HG03565 (cell line): ENCODE measurements at regions not wholly inside any gene's neighbourhood (a gene's known extent, or its start where the extent isn't known, plus 50 kb on each side); places are given as distances from the start of the nearest gene placed in this dataset.
A peak's percentile ranks its signal among the peaks of the same experiment; 100 is the strongest.
"Not testable (repeated sequence)": the region's sequence is repeated elsewhere in the genome, so short reads cannot be mapped to it uniquely, and the experiment has no call there.

Experiments
- ATAC-seq: cut with Tn5 transposase; IDR thresholded peaks from one replicate; pipeline ENCODE4 v1.9.1; 2021; ENCODE audit warnings: mild to moderate bottlenecking, moderate library complexity; ENCODE audit not compliant: unreplicated experiment

- no peak for ATAC-seq
These were observed 81.4 kb downstream of the RERGL start for GRCh38 chr12:18008642-18009041.

DNA sequence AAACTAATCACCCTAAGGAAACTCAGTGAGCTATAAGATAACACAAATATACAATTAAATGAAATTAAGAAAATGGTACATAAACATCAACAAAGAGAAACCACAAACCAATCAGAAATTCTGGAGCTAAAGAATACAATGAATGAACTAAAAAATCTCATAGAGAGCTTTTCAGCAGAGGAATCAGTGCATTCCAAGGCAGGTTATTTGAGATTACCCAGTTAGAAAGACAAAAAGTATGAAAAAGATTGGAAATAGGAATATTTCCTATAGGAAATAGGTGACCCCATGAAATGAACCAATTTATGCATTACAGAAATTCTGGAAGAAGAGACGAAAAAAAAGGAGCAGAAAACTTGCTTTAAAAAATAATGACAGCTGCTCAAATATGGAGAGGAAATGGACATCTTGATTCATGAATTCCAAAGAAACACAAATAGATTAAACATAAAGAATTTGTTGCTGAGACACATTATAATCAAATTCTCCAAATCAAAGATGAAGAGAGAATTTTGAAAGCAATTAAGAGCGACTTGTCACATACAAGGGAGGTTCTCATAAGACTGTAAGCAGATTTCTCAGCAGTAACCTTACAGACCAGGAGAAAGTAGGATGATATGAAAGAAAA is 90.7 kb downstream of the RERGL start:
- ATAC-seq = no peak

GRCh38 chr12:17992002-17992656 is 97.9 kb downstream of the RERGL start:
- peak; percentile 95 for ATAC-seq

DNA sequence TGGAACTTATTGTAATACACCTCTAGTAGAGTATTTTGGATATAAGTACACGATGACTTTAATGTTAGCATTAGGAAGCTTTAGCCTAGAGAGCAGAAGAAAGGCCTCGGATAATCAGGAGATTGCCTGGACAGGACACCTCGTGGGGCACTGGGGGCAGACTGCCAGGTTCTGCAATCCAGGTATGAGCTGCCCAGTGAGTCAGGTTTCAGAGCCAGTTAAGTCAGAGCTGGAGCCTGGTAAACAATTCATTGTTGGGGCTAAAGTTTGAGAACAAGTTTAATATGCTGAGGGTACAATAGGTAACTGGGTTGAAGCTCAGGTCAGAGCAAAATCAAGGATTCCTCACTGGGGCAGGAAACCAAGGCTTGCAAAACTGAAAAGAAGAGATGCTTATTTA is 107.4 kb downstream of the RERGL start:
- no peak for ATAC-seq

GRCh38 chr12:17976202-17976601 is 113.8 kb downstream of the RERGL start:
- no peak for ATAC-seq

DNA sequence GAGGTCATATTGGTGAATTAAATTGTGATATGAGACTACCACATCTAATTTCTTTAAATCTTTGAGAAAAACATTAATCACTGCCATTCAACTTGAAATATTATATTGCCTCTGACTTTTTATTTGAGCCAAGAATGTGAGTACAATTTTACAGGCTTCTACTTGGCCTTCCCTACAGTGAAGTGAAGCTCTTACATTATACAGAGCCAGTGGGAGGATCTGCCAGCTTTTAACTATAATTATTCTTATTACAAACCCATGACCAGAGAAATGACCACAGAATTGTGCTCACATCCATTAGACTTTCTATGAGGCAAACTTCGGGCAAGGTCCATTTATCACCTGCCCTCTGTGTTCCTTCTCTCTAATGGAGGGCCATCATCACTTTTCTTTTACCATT is 114.2 kb downstream of the RERGL start:
- no peak for ATAC-seq

DNA sequence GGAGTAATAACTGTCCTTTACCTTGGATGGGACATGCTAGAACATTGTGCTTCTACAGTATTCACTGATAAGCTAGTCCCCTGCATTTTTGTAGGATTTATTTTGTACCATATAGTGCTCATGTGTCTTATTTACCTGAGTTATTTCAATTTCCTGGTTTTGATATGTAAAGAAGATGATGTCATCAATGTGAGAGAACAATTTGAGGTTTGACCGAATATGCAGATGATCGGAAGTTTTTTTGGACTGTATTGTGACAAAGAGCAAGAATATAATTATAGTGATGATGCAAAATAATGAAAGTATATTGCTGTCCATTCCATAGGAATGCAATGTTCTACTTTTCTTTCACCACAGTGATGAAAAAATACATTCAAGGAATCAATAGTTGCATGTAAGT is 114.8 kb downstream of the RERGL start:
- no peak for ATAC-seq

- no peak for ATAC-seq
These were observed 118.1 kb downstream of the RERGL start for GRCh38 chr12:17971850-17972249.

DNA sequence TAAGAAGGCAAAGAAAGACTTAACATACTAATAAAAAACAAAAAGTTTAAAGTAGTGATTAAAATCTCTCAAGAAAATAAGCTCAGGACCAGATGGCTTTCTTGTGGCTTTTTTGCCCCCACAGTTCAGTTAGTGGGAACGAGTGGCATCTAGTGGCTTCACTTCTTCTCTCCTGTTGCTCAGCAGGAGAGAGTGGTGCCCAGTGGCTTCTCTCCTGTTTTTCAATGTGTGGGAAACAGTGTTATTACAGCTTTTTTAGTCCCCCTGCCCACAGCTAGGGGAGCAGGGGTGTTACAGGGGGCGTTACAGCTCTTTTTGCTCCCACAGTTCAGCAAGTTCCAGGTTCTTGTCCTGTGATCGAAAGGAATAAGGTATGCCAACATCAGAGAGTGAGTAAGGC is 135.2 kb downstream of the RERGL start:
- ATAC-seq = no peak

GRCh38 chr12:17950898-17951297 is 139.1 kb downstream of the RERGL start:
- ATAC-seq = no peak

- ATAC-seq = no peak
These were observed 140.3 kb downstream of the RERGL start for GRCh38 chr12:17949558-17950141.

- ATAC-seq = no peak
These were observed 161.2 kb downstream of the RERGL start for GRCh38 chr12:17928708-17929366.

- ATAC-seq = no peak
These were observed 172.0 kb downstream of the RERGL start for GRCh38 chr12:17918013-17918412.

DNA sequence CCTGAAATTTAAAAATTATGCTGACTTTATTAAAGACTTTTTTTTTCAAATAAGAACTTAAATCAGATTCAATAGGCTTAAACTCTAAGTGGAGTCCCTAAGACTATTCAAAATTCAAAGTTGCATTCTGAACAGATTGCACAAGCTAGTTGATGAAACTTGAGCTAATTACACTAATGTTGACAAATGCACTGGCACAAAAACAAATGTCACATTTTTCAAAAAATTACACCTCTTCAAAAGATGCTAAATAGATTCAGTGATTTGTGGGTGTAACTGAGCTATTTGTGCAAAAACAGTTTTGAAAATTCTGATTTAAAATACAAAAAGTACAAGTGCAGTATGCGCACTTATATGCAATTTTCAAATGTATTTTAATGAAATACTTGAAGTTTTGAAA is 205.4 kb downstream of the RERGL start:
- no peak for ATAC-seq

DNA sequence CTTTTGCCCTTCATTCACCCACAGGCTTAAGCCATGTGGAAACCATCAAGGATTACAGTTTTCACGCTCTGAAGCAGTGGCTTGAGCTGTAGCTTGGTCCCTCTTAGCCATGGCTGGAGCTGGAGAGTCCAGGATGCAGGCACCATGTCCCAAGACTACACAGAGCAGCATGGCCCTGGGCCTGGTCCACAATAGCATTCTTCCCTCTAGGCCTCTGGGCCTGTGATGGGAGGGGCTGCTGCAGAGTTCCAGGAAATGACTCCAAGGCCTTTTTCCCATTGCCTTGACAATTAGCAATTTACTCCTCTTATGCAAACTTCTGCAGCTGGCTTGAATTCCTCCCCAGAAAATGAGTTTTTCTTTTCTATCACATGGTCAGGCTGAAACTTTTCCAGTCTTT is 211.3 kb downstream of the RERGL start:
- ATAC-seq = no peak

DNA sequence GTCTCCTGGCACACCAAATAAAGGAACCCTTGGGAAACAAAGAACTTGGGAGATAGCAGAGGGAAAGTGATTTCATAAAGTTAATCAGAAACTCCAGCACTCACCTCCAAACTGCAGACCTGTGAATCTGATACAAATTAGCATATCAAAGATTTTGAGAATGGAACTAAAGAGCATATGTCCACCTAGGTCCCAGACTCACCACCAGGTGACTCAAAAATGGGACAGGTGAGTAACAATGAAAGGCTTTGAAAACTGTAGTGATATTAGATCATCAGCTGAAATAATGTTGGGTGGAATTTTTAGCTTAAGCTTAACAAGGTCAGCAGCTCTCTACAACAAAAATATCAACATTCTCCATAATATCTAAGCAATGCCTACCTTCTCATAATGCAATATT is 214.8 kb downstream of the RERGL start:
- ATAC-seq = no peak

DNA sequence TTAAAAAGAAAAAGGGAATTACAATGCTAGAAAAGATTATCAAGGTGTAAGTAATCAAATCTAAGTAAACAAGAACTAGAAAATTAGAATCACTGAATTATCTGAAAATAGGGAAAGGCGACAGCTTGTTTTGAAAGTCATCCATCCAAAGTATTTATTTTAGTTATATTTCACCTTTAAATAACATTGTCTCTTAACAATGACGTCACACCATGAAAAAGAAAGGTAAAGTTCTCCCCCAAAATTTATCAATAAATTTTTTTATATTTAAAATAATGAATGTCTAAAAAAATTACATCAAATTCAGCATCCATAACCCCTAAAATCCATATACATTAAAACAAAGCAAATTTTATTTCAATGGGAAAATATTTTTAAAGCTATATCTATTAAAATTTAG is 223.2 kb downstream of the RERGL start:
- no peak for ATAC-seq

GRCh38 chr12:17855548-17855947 is 234.4 kb downstream of the RERGL start:
- not testable (repeated sequence) for ATAC-seq

GRCh38 chr12:17853054-17853453 is 236.9 kb downstream of the RERGL start:
- ATAC-seq = no peak

DNA sequence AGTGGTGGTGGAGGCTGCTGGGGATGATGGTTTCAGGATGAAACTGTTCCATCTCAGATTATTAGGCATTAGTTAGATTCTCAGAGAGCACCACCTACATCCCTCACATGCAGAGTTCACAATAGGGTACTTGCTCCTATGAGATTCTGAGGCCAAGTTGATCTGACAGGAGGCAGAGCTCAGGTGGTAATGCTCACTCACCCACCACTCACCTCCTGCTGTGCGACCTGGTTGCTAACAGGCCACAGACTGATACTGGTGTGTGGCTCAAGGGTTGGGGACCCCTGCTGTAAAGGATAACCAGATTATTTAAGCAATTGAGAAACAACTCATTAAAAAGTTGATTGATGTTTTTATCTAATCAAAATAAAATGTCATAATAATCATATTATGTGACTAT is 248.5 kb downstream of the RERGL start:
- ATAC-seq = no peak

DNA sequence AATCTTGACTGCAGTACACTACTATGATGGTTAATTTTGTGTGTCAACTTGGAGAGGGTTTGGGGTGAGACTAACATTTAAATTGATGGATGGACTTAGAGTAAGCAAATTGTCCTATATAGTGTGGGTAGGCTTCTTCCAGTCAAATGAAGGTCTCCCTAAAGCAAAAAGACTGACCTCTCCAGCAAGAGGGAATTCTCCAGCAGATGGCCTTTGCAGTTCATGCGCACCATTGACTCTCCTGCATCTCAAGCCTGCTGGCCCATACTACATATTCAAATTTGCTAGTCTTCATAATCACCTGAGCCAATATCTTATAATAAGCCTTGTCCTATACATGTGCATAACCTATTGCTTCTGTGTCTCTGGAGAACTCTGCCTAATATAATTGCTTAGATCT is 260.2 kb downstream of the RERGL start:
- no peak for ATAC-seq

DNA sequence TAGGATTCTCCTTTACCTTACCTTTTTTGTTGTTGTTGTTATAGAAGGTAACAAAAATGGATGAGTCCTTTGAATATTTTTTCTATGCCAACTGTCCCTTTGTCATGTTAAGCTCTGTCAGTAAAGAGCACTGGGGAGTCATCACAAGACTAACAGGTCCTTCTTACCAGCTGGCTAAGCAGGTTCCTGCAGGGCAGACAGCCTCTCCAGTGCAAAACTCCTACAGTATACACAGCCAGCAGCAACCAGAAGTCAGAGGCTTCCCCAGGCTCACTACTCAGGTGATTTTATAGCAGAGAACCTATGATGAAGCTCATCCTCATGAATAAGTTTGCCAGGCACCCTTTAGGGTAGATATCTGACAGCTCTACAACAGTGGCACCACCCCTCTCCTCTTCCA is 271.1 kb downstream of the RERGL start:
- no peak for ATAC-seq
